HL-60/S4 treated with phorbol 12-myristate 13-acetate at 8.2 ng/mL for 4 days and 3 days (cell line): ENCODE measurements at regions not wholly inside any gene's neighbourhood (a gene's known extent, or its start where the extent isn't known, plus 50 kb on each side); places are given as distances from the start of the nearest gene placed in this dataset.
"Not testable (repeated sequence)": the region's sequence is repeated elsewhere in the genome, so short reads cannot be mapped to it uniquely, and the experiment has no call there.

ENCODE experiments used
- in situ Hi-C: fragments of 300-500 bp; cut with MboI; formaldehyde crosslinking; loops from 2 replicates; pipeline ENCODE4 v1.15.0; 2022; ENCODE audit warnings: low sequenced_read_pairs

DNA sequence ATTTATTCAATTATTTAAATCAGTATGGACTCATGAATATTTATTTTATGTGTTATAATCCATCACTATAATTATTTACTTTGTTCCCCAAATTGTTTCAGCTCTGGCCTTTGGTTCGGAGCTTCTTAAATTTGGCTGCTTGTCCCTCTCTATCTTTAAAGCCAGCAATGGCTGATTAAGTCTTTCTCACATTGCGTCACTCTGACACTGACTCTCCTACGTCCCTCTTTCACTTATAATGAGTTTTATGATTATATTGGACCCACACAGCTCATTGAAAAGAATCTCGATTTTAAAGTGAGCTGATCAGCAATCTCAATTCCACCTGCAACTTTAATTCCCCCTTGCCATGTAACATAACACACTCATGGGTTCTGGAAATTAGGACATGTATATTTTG is 185.2 kb upstream of the SLC39A10 start:
- in situ Hi-C loops, result no loop called here

- in situ Hi-C loops, result no loop called here
Measured at GRCh38 chr2:195471163-195471562, 185.9 kb upstream of the SLC39A10 start.

- in situ Hi-C loops, result no loop called here
Measured at GRCh38 chr2:195470622-195471021, 186.4 kb upstream of the SLC39A10 start.

- in situ Hi-C loops, result no loop called here
Measured at GRCh38 chr2:195468771-195469170, 188.3 kb upstream of the SLC39A10 start.

DNA sequence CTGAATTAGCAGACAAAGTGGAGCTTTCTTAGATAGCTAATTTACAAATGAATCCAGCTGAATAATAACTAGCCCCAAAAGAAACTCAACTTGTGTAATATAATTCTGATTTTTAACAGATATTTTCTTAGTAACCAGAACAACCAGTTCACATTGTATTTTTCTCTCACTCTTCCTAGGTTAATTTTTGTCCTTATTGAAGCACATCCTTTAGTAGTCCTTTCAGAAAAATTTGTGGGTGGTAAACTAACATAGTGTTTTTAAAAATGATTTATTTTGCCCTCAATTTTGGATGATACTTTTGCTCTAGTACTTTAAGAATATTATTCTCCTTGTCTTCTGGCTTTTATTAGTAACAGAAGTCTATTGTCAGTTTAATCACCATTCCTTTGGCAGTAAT is 190.6 kb upstream of the SLC39A10 start:
- in situ Hi-C loops, result no loop called here

DNA sequence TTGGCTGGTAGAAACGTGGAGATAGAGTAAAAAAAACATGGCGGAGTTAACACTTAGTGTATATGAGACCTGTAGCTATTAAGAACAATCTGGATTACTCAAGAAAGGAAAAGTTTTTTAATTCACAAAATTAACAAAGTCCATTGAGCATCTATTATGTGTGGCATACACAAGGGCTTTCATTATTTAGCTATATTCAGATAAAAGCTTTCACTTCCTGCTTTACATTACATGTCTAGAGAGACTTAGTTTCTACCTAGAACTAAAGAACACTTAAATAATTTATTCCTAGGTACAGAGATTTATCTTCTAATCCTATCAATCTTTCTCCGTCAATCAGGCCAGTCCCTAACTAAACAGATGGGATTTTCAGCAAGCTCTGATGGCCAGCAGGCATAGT is 196.0 kb upstream of the SLC39A10 start:
- in situ Hi-C loops, result no loop called here

- in situ Hi-C loops, result no loop called here
Measured at GRCh38 chr2:195458936-195459335, 198.1 kb upstream of the SLC39A10 start.

DNA sequence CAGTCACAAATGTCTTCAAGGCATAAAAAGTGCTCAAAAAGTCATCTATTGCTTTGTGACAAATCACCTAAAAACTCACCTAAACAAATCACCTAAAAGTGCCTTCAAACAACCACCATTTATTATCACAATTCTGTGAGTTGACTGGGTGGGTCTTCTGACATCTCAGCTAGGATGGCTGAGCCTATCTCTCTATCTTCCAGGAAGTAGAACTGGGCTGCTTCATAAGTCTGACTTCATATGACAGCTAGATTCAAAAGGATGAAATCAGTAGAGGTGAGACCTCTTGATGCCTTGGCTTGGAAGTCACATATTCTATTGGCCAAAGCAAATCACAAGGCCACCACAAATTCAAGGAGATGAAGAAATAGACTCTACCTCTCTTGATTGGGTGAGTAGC is 199.2 kb upstream of the SLC39A10 start:
- in situ Hi-C loops, result no loop called here

DNA sequence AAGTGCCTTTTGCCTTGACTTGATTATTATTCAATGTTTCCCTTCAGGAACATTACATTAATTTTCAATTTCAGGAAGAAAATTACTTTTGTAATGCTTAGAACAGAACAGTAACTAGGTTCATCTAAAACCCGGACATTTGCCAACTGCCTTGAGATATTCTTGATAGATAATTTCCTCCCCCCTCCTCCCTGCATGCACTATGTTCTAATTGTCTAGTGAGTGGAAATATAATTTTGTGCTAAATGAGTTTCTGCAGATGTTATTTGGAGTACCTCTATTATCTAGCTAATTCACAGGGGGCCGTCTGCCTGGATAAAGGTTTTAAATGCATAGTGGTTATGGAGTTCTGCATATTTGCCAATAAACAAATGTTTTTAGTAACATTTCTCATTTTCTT is 200.3 kb upstream of the SLC39A10 start:
- in situ Hi-C loops, result no loop called here

GRCh38 chr2:195451160-195451559 is 205.9 kb upstream of the SLC39A10 start:
- in situ Hi-C loops, result no loop called here

GRCh38 chr2:195450552-195451113 is 206.4 kb upstream of the SLC39A10 start:
- in situ Hi-C loops, result no loop called here

GRCh38 chr2:195447323-195447975 is 209.6 kb upstream of the SLC39A10 start:
- in situ Hi-C loops, result no loop called here

GRCh38 chr2:195445639-195446038 is 211.4 kb upstream of the SLC39A10 start:
- in situ Hi-C loops, result no loop called here

DNA sequence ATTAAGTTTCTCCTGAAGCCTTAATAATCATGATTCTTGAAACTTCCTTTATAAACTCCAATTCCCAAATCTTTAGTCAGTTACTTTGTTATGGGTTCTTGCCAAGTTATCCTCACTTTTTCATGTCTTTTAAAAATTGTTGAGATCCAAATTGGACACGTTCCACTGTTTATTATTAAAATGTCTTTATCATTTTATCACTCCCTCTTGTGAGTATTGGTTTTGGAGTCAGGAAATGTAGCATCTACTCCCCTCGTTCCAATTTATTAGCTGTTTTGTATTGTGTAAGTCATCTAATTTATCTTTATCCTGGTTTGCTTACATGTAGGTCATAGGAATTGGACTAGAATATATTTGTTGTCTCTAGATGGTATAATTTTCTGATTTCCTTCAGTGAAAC is 213.1 kb upstream of the SLC39A10 start:
- in situ Hi-C loops, result no loop called here

- in situ Hi-C loops, result no loop called here
Measured at GRCh38 chr2:195442458-195443175, 214.4 kb upstream of the SLC39A10 start.

GRCh38 chr2:195438692-195439091 is 218.3 kb upstream of the SLC39A10 start:
- in situ Hi-C loops, result no loop called here

DNA sequence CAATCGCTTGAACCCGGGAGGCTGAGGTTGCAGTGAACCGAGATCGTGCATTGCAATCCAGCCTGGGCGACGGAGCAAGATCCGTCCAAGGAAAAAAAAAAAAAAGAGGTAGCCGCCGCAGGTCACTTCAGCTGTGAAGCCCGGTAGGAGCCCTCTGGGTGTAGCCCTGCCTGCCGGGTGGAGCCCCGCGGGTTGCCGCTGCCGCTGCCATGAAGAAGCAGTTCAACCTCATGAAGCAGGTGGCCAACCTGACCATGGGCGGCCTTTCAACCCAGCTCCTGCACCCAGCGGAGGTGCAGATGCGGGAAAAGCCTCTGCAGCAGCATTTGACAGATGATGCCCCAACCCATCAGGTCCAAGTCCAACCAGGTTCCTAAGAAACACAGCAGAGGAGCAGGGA is 219.5 kb upstream of the SLC39A10 start:
- in situ Hi-C loops, result no loop called here

GRCh38 chr2:195434346-195434745 is 222.7 kb upstream of the SLC39A10 start:
- in situ Hi-C loops, result no loop called here

GRCh38 chr2:195433729-195434128 is 223.3 kb upstream of the SLC39A10 start:
- in situ Hi-C loops, result not testable (repeated sequence)

- in situ Hi-C loops, result no loop called here
Measured at GRCh38 chr2:195428673-195429072, 228.4 kb upstream of the SLC39A10 start.

- in situ Hi-C loops, result no loop called here
Measured at GRCh38 chr2:195425328-195425727, 231.7 kb upstream of the SLC39A10 start.

DNA sequence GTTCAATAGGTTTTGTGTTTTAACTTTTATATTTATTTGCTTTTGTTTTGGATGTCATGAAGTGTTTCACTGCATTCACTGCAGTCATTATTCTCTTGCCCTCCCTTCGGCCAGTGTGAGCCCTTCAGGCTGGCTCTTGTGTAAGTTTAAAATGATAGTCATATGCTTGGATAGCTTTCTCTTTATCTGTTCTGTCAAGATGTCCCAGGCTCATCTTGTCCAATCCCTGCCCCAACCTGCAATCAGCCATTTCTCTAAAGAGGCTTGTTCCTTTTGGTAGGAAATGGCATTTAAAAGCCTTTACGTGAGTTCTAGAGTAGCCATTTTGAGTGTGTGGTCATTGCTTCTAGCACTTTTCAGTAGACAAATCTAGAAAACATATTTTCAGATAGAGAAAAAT is 238.0 kb upstream of the SLC39A10 start:
- in situ Hi-C loops, result no loop called here
